ENCODE measurements at regions not wholly inside any gene's neighbourhood (a gene's known extent, or its start where the extent isn't known, plus 50 kb on each side); places are given as distances from the start of the nearest gene placed in this dataset.
"Not testable (repeated sequence)": the region's sequence is repeated elsewhere in the genome, so short reads cannot be mapped to it uniquely, and the experiment has no call there.

GRCh38 chr13:83167203-83167602 lies 715.1 kb downstream of the SLITRK1 start:
- Histone ChIP-seq H3K36me3 (ENCODE audit: insufficient read depth) (no peaks in the 10 kb centered on the region), H3K27ac (ENCODE audit: low read depth) (no peak overlapping the region), H3K4me1 (ENCODE audit: insufficient read depth) (no peaks in the 10 kb centered on the region), H3K4me3 (ENCODE audit: low read depth, low read length) (no peak overlapping the region)
- no peak for DNase-seq (ENCODE audit: extremely low spot score)
- WGBS = 91% methylated on average over 3 of the region's 3 CpGs

- no peak overlapping the region for H3K4me3 ChIP-seq (ENCODE audit: low read depth, low read length)
- no peaks in the 10 kb centered on the region for H3K4me1 ChIP-seq (ENCODE audit: insufficient read depth)
- no peaks in the 10 kb centered on the region for H3K36me3 ChIP-seq (ENCODE audit: insufficient read depth)
- no peak overlapping the region for H3K27ac ChIP-seq (ENCODE audit: low read depth)
- no peak for DNase-seq (ENCODE audit: extremely low spot score)
Observed at GRCh38 chr13:83166550-83166949, 715.7 kb downstream of the SLITRK1 start.

GRCh38 chr13:83162493-83162892 lies 719.8 kb downstream of the SLITRK1 start:
- H3K4me3 ChIP-seq (ENCODE audit: low read depth, low read length) = no peak overlapping the region
- WGBS = 28% methylated on average over 2 of the region's 2 CpGs
- DNase-seq (ENCODE audit: extremely low spot score) = no peak
- H3K36me3 ChIP-seq (ENCODE audit: insufficient read depth) = no peaks in the 10 kb centered on the region
- no peak overlapping the region for H3K27ac ChIP-seq (ENCODE audit: low read depth)
- no peaks in the 10 kb centered on the region for H3K4me1 ChIP-seq (ENCODE audit: insufficient read depth)

GRCh38 chr13:83153848-83154247 lies 728.4 kb downstream of the SLITRK1 start:
- Histone ChIP-seq H3K27ac (ENCODE audit: low read depth) (no peak overlapping the region), H3K4me1 (ENCODE audit: insufficient read depth) (no peaks in the 10 kb centered on the region), H3K36me3 (ENCODE audit: insufficient read depth) (no peaks in the 10 kb centered on the region), H3K4me3 (ENCODE audit: low read depth, low read length) (no peak overlapping the region)
- no peak for DNase-seq (ENCODE audit: extremely low spot score)
- WGBS = 72% methylated on average over 2 of the region's 2 CpGs

GRCh38 chr13:83151308-83151660 lies 731.0 kb downstream of the SLITRK1 start:
- Histone ChIP-seq H3K36me3 (ENCODE audit: insufficient read depth) (no peaks in the 10 kb centered on the region), H3K4me3 (ENCODE audit: low read depth, low read length) (no peak overlapping the region), H3K27ac (ENCODE audit: low read depth) (no peak overlapping the region), H3K4me1 (ENCODE audit: insufficient read depth) (no peaks in the 10 kb centered on the region)
- WGBS = 91% methylated on average over 1 of the region's 1 CpG
- DNase-seq (ENCODE audit: extremely low spot score) = no peak

GRCh38 chr13:83150616-83151307 lies 731.5 kb downstream of the SLITRK1 start:
- 82% methylated on average over 7 of the region's 7 CpGs for WGBS
- no peak overlapping the region for H3K27ac ChIP-seq (ENCODE audit: low read depth)
- no peak for DNase-seq (ENCODE audit: extremely low spot score)

GRCh38 chr13:83136660-83137059 lies 745.6 kb downstream of the SLITRK1 start:
- Histone ChIP-seq H3K4me3 (ENCODE audit: low read depth, low read length) (no peak overlapping the region), H3K36me3 (ENCODE audit: insufficient read depth) (no peaks in the 10 kb centered on the region), H3K4me1 (ENCODE audit: insufficient read depth) (no peaks in the 10 kb centered on the region), H3K27ac (ENCODE audit: low read depth) (no peak overlapping the region)
- DNase-seq (ENCODE audit: extremely low spot score) = no peak
- WGBS = 92% methylated on average over 17 of the region's 17 CpGs

More at GRCh38 chr13:83150616-83151307, 731.5 kb downstream of the SLITRK1 start:
- Histone ChIP-seq H3K4me3 (ENCODE audit: low read depth, low read length) (no peak overlapping the region), H3K36me3 (ENCODE audit: insufficient read depth) (no peaks in the 10 kb centered on the region), H3K4me1 (ENCODE audit: insufficient read depth) (no peaks in the 10 kb centered on the region)

GRCh38 chr13:83125791-83126190 lies 756.5 kb downstream of the SLITRK1 start:
- DNase-seq (ENCODE audit: extremely low spot score) = no peak
- Histone ChIP-seq H3K27ac (ENCODE audit: low read depth) (no peak overlapping the region), H3K4me3 (ENCODE audit: low read depth, low read length) (no peak overlapping the region), H3K4me1 (ENCODE audit: insufficient read depth) (no peaks in the 10 kb centered on the region), H3K36me3 (ENCODE audit: insufficient read depth) (no peaks in the 10 kb centered on the region)
- 0% methylated on average over 1 of the region's 1 CpG for WGBS

GRCh38 chr13:83121896-83122295 lies 760.4 kb downstream of the SLITRK1 start:
- H3K4me3 ChIP-seq (ENCODE audit: low read depth, low read length) = no peak overlapping the region
- no peaks in the 10 kb centered on the region for H3K4me1 ChIP-seq (ENCODE audit: insufficient read depth)
- WGBS = 49% methylated on average over 4 of the region's 4 CpGs
- no peaks in the 10 kb centered on the region for H3K36me3 ChIP-seq (ENCODE audit: insufficient read depth)
- H3K27ac ChIP-seq (ENCODE audit: low read depth) = no peak overlapping the region
- DNase-seq (ENCODE audit: extremely low spot score) = no peak

GRCh38 chr13:83117046-83117445 lies 765.2 kb downstream of the SLITRK1 start:
- Histone ChIP-seq H3K36me3 (ENCODE audit: insufficient read depth) (no peaks in the 10 kb centered on the region), H3K4me3 (ENCODE audit: low read depth, low read length) (no peak overlapping the region), H3K27ac (ENCODE audit: low read depth) (no peak overlapping the region), H3K4me1 (ENCODE audit: insufficient read depth) (no peaks in the 10 kb centered on the region)
- no peak for DNase-seq (ENCODE audit: extremely low spot score)
- WGBS = 64% methylated on average over 4 of the region's 4 CpGs

- DNase-seq (ENCODE audit: extremely low spot score); H3K4me3 ChIP-seq (ENCODE audit: low read depth, low read length); H3K4me1 ChIP-seq (ENCODE audit: insufficient read depth); H3K36me3 ChIP-seq (ENCODE audit: insufficient read depth); H3K27ac ChIP-seq (ENCODE audit: low read depth): not testable (repeated sequence)
- 62% methylated on average over 3 of the region's 5 CpGs for WGBS
Observed at GRCh38 chr13:83101574-83102247, 780.6 kb downstream of the SLITRK1 start.

- WGBS = 78% methylated on average over 1 of the region's 1 CpG
- Histone ChIP-seq H3K36me3 (ENCODE audit: insufficient read depth) (no peaks in the 10 kb centered on the region), H3K4me1 (ENCODE audit: insufficient read depth) (no peaks in the 10 kb centered on the region), H3K27ac (ENCODE audit: low read depth) (no peak overlapping the region), H3K4me3 (ENCODE audit: low read depth, low read length) (no peak overlapping the region)
- no peak for DNase-seq (ENCODE audit: extremely low spot score)
Observed at GRCh38 chr13:83100237-83100636, 782.0 kb downstream of the SLITRK1 start.

GRCh38 chr13:83088858-83089257 lies 793.4 kb downstream of the SLITRK1 start:
- no peaks in the 10 kb centered on the region for H3K36me3 ChIP-seq (ENCODE audit: insufficient read depth)
- no peak overlapping the region for H3K27ac ChIP-seq (ENCODE audit: low read depth)
- no peaks in the 10 kb centered on the region for H3K4me1 ChIP-seq (ENCODE audit: insufficient read depth)
- no peak overlapping the region for H3K4me3 ChIP-seq (ENCODE audit: low read depth, low read length)
- 42% methylated on average over 1 of the region's 1 CpG for WGBS
- no peak for DNase-seq (ENCODE audit: extremely low spot score)

- no peak overlapping the region for H3K27ac ChIP-seq (ENCODE audit: low read depth)
- no peak for DNase-seq (ENCODE audit: extremely low spot score)
- no peaks in the 10 kb centered on the region for H3K4me1 ChIP-seq (ENCODE audit: insufficient read depth)
- H3K36me3 ChIP-seq (ENCODE audit: insufficient read depth) = no peaks in the 10 kb centered on the region
- 88% methylated on average over 1 of the region's 1 CpG for WGBS
- H3K4me3 ChIP-seq (ENCODE audit: low read depth, low read length) = no peak overlapping the region
Observed at GRCh38 chr13:83086948-83087347, 795.3 kb downstream of the SLITRK1 start.
